Stimulated activated effector memory CD8-positive, alpha-beta T cell treated with anti-CD3 and anti-CD28 coated beads, Interleukin-12 subunit alpha, Interleukin-12 subunit beta, amount 100 ng/mL, for 72 hours (primary cell): ENCODE measurements at regions not wholly inside any gene's neighbourhood (a gene's known extent, or its start where the extent isn't known, plus 50 kb on each side); places are given as distances from the start of the nearest gene placed in this dataset.

Source experiments
- ATAC-seq: fragments of 150-1000 bp; cut with Tn5 transposase; 2 replicates; pipeline ENCODE4 v1.10.0; 2021
- DNase-seq, 2 donors: peaks; one replicate each; pipeline ENCODE4 v3.0.0; 2021 to 2022; ENCODE audit warnings: low spot score in 2 of 2
- H3K27ac Mint-ChIP-seq: one replicate; pipeline ENCODE4 v1.8.0; 2022; ENCODE audit warnings: mild to moderate bottlenecking, mixed read lengths
- H3K36me3 Mint-ChIP-seq: one replicate; pipeline ENCODE4 v1.8.0; 2022; ENCODE audit warnings: mild to moderate bottlenecking, mixed read lengths
- H3K4me1 Mint-ChIP-seq: one replicate; pipeline ENCODE4 v1.8.0; 2022; ENCODE audit warnings: mixed read lengths
- H3K4me3 Mint-ChIP-seq: one replicate; pipeline ENCODE4 v1.8.0; 2022; ENCODE audit warnings: mild to moderate bottlenecking, mixed read lengths
- H3K9me3 Mint-ChIP-seq: one replicate; pipeline ENCODE4 v1.8.0; 2022; ENCODE audit warnings: mixed read lengths

DNA sequence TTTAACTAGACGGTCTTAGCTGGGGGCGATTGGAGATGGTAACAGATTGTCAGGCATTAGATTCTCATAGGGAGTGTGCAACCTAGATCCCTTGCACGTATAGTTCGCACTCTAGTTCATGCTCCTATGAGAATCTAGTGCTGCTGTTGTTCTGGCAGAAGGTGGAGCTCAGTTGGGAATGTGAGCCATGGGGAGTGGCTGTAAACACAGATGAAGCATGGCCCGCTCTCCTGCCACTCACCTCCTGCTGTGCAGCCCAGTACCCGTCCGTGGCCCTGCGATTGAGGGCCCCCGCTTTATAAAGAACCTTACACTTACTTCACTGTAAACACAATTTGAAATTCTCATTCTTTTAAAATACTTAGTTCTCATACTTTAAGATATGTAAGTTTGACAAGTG lies 339.4 kb downstream of the CDH26 start:
- peaks cover 7% of the 10 kb centered on the region for H3K4me1 Mint-ChIP-seq
- no peak for DNase-seq
- no peak overlapping the region for H3K27ac Mint-ChIP-seq
- no peaks in the 10 kb centered on the region for H3K9me3 Mint-ChIP-seq
- ATAC-seq = no peak
- no peak overlapping the region for H3K4me3 Mint-ChIP-seq
- no peaks in the 10 kb centered on the region for H3K36me3 Mint-ChIP-seq

DNA sequence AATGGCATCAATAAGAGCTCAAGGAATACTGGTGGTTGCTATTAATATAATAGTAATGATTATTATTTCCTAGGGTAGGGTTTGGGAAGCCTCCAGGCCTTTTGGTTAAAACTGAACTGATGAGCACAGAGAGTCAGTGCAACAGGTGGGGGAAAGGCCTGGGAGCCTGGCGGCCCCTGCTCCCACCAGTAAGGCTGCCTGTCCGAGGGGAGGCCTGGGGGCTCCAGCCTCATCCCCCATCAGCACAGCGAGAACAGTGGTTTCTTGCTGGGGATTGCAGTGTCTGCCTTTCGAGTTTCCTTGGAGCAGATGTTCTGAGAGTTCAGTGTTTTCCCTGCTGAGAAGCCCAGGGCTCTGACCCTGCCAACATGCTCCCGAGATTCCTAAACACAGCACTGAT lies 340.4 kb downstream of the CDH26 start:
- DNase-seq (no peak), ATAC-seq (no peak)
- H3K4me3 Mint-ChIP-seq = no peak overlapping the region

DNA sequence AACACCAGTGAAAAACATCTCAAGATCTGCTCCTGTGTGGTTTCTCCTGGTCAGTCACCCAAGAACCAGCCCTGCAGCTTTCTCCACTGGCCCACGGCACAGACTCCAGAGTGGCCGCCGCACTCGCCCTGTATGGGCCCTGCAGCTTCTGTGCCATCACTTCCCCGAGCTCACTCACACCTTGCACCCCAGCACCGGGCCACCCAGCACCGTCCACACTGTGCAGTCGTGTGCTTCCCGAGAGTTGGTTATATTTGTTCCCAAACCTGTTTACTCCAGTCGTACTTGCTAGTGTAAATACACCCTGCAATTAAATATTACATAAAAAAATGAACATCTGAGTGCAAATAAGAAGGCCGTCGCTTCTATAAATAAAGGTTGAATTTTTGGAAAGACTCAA lies 341.7 kb downstream of the CDH26 start:
- Mint-ChIP-seq H3K4me1 (no peaks in the 10 kb centered on the region), H3K27ac (no peak overlapping the region), H3K9me3 (no peaks in the 10 kb centered on the region), H3K36me3 (no peaks in the 10 kb centered on the region), H3K4me3 (no peak overlapping the region)
- ATAC-seq (no peak), DNase-seq (no peak)

More for the DNA sequence above, 340.4 kb downstream of the CDH26 start:
- Mint-ChIP-seq H3K9me3 (no peaks in the 10 kb centered on the region), H3K36me3 (no peaks in the 10 kb centered on the region), H3K4me1 (peaks cover 7% of the 10 kb centered on the region), H3K27ac (no peak overlapping the region)

GRCh38 chr20:60300374-60300773 lies 342.2 kb downstream of the CDH26 start:
- H3K27ac Mint-ChIP-seq = no peak overlapping the region
- H3K36me3 Mint-ChIP-seq = no peaks in the 10 kb centered on the region
- H3K9me3 Mint-ChIP-seq = no peaks in the 10 kb centered on the region
- DNase-seq (no peak), ATAC-seq (no peak)
- H3K4me1 Mint-ChIP-seq = no peaks in the 10 kb centered on the region
- H3K4me3 Mint-ChIP-seq = no peak overlapping the region

GRCh38 chr20:60302875-60303274 lies 344.7 kb downstream of the CDH26 start:
- Mint-ChIP-seq H3K4me1 (no peaks in the 10 kb centered on the region), H3K9me3 (no peaks in the 10 kb centered on the region), H3K36me3 (no peaks in the 10 kb centered on the region), H3K4me3 (no peak overlapping the region), H3K27ac (no peak overlapping the region)
- DNase-seq = no peak
- no peak for ATAC-seq

DNA sequence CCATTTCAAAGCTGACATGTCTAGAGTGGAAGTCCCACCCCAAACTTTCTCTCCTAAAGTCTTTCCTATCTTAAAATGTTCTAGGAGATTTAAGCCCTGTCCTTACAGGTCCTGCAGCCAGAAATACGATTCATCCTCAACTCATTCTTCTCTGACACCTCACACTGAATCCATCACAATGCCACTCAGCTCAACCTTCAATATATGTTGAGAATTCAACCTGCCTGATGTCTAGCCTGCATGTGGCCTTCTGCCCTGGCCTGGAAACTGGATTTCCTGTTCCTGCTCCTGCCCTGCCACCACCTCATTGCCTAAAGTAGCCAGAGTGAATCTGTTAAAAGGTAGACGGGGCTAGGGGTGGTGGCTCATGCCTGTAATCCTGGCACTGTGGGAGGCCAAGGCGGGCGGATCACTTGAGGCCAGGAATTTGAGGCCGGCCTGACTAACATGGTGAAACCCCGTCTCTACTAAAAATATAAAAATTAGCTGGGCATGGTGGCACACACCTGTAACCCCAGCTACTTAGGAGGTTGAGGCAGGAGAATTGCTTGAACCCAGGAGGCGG lies 345.9 kb downstream of the CDH26 start:
- DNase-seq = no peak
- no peak overlapping the region for H3K4me3 Mint-ChIP-seq
- H3K36me3 Mint-ChIP-seq = no peaks in the 10 kb centered on the region
- no peaks in the 10 kb centered on the region for H3K4me1 Mint-ChIP-seq
- H3K9me3 Mint-ChIP-seq = no peaks in the 10 kb centered on the region
- no peak for ATAC-seq
- H3K27ac Mint-ChIP-seq = no peak overlapping the region

GRCh38 chr20:60304931-60305330 lies 346.7 kb downstream of the CDH26 start:
- Mint-ChIP-seq H3K36me3 (no peaks in the 10 kb centered on the region), H3K4me1 (no peaks in the 10 kb centered on the region), H3K9me3 (no peaks in the 10 kb centered on the region), H3K27ac (no peak overlapping the region), H3K4me3 (no peak overlapping the region)
- no peak for ATAC-seq
- DNase-seq = no peak

GRCh38 chr20:60306105-60306504 lies 347.9 kb downstream of the CDH26 start:
- Mint-ChIP-seq H3K36me3 (no peaks in the 10 kb centered on the region), H3K4me1 (no peaks in the 10 kb centered on the region), H3K4me3 (no peak overlapping the region), H3K9me3 (no peaks in the 10 kb centered on the region), H3K27ac (no peak overlapping the region)
- DNase-seq = no peak
- ATAC-seq = no peak

GRCh38 chr20:60306551-60306950 lies 348.3 kb downstream of the CDH26 start:
- Mint-ChIP-seq H3K9me3 (no peaks in the 10 kb centered on the region), H3K27ac (no peak overlapping the region), H3K36me3 (no peaks in the 10 kb centered on the region), H3K4me3 (no peak overlapping the region), H3K4me1 (no peaks in the 10 kb centered on the region)
- ATAC-seq (no peak), DNase-seq (no peak)

GRCh38 chr20:60310560-60311349 lies 352.5 kb downstream of the CDH26 start:
- no peak for DNase-seq
- no peak overlapping the region for H3K27ac Mint-ChIP-seq
- no peaks in the 10 kb centered on the region for H3K36me3 Mint-ChIP-seq
- H3K4me1 Mint-ChIP-seq = no peaks in the 10 kb centered on the region
- no peaks in the 10 kb centered on the region for H3K9me3 Mint-ChIP-seq
- ATAC-seq = no peak
- H3K4me3 Mint-ChIP-seq = no peak overlapping the region

- Mint-ChIP-seq H3K27ac (no peak overlapping the region), H3K4me3 (no peak overlapping the region), H3K36me3 (no peaks in the 10 kb centered on the region), H3K4me1 (no peaks in the 10 kb centered on the region), H3K9me3 (no peaks in the 10 kb centered on the region)
- ATAC-seq (no peak), DNase-seq (no peak)
Measured at GRCh38 chr20:60313191-60313590, 355.0 kb downstream of the CDH26 start.

DNA sequence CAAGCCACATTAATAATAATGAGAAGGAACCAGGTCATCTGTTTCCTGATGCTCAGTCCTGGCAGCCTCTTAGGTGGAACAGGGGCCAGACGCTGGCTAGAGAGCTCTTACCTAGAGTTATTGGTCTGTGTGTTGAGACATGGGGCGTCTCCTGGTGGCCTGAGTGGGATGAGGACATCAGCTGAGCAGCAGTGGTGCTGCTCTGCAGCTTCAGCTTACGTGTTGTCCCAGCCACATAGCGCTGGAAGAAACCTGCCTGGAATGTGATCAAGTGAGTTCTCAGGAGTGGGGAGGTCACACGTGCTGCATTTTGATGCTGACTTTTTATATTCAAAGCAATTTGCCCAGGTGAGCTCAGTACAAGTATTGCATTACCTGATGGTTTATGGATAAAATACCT lies 355.4 kb downstream of the CDH26 start:
- no peak for ATAC-seq
- Mint-ChIP-seq H3K27ac (no peak overlapping the region), H3K4me3 (no peak overlapping the region), H3K4me1 (no peaks in the 10 kb centered on the region), H3K36me3 (no peaks in the 10 kb centered on the region), H3K9me3 (no peaks in the 10 kb centered on the region)
- no peak for DNase-seq

DNA sequence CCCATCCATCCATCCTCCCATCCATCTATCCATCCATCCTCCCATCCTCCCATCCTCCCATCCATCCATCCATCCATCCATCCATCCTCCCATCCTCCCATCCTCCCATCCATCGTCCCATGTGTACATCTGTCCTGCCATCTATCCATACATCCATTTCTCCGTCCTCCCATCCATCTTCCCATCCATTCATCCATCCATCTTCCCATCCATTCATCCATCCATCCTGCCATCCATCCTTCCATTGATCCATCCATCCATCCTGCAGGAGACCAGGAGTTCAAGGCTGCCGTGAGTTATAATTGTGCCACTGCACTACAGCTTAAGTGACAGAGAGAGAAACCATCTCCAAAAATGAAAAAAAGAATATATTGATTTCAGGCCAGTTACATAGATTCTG lies 356.5 kb downstream of the CDH26 start:
- ATAC-seq = no peak
- no peak for DNase-seq
- H3K27ac Mint-ChIP-seq = no peak overlapping the region

DNA sequence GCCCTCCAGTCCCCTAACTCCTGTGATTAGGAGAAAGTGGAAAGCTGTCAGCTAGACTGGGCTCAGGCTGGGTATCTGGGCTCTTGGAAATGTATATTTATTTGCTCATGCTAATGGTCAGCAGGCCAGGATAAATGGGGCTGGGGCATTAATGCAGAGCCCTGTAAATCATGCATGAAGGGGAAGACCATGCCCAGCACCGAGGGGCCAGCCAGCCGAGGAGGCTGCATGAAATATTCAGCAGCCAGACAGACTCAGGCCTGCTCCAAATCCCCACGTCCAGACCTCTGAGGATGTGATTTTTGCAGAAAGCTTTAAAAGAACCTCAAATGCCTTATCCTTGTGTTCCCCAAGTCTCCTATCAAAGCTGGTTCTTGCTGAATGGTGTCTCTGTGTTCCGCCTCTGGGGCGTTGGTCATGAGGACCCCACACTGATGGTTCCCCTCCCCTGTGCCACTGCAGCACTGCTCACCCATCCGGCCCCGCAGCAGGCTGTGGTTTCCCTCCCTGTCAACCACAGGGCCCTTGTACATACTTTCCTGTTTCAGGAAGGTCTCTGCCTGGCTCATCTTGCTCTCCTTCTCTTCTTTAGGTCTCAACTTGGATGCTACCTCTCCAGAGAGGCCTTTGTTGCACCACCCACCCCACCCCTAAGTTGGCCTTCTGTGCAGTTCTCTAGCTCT lies 358.4 kb downstream of the CDH26 start:
- no peak for ATAC-seq
- no peak for DNase-seq
- no peak overlapping the region for H3K27ac Mint-ChIP-seq

More for the DNA sequence above, 356.5 kb downstream of the CDH26 start:
- Mint-ChIP-seq H3K4me3 (no peak overlapping the region), H3K4me1 (no peaks in the 10 kb centered on the region), H3K9me3 (no peaks in the 10 kb centered on the region), H3K36me3 (no peaks in the 10 kb centered on the region)

DNA sequence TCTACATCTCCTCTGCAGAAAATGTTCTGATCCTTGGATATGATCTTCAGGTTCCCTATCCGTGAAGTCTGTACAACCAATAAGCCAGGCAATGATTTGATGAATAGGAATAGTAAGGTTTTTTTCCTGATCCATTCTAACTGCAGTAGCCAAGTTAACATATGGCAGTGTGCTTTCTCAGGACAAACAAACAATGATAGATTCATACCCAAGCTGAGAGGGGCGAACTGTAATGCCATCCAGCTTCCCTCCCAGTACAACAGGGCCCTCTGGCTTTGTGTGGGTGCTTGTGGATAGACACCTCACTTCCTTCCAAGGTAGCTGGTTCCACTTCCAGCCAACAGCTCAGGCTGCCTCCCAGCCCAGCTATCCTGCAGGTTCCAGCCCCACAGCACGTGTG lies 359.2 kb downstream of the CDH26 start:
- H3K9me3 Mint-ChIP-seq = no peaks in the 10 kb centered on the region
- no peaks in the 10 kb centered on the region for H3K36me3 Mint-ChIP-seq
- no peak overlapping the region for H3K4me3 Mint-ChIP-seq
- no peak overlapping the region for H3K27ac Mint-ChIP-seq
- DNase-seq = no peak
- no peak for ATAC-seq
- H3K4me1 Mint-ChIP-seq = no peaks in the 10 kb centered on the region

More for the DNA sequence above, 358.4 kb downstream of the CDH26 start:
- no peaks in the 10 kb centered on the region for H3K36me3 Mint-ChIP-seq
- H3K9me3 Mint-ChIP-seq = no peaks in the 10 kb centered on the region
- no peak overlapping the region for H3K4me3 Mint-ChIP-seq
- no peaks in the 10 kb centered on the region for H3K4me1 Mint-ChIP-seq

GRCh38 chr20:60321601-60322000 lies 363.4 kb downstream of the CDH26 start:
- no peak for DNase-seq
- no peak for ATAC-seq
- Mint-ChIP-seq H3K36me3 (no peaks in the 10 kb centered on the region), H3K9me3 (no peaks in the 10 kb centered on the region), H3K27ac (no peak overlapping the region), H3K4me1 (no peaks in the 10 kb centered on the region), H3K4me3 (no peak overlapping the region)
